GM23338 (cell line): ENCODE measurements at regions not wholly inside any gene's neighbourhood (a gene's known extent, or its start where the extent isn't known, plus 50 kb on each side); places are given as distances from the start of the nearest gene placed in this dataset.

ENCODE experiments used
- ATAC-seq: fragments of 200-7000 bp; cut with Tn5 transposase; 3 replicates; pipeline ENCODE4 v1.9.1; 2020
- DNase-seq: peaks from one replicate; pipeline ENCODE4 v3.0.0-alpha.2; 2015; ENCODE audit warnings: low spot score
- H2AFZ ChIP-seq: fragments of 200-600 bp; sonication (generic); 2 replicates; pipeline ENCODE4 v1.8.0; 2016; ENCODE audit warnings: antibody characterized with exemption, mild to moderate bottlenecking, moderate library complexity
- H3F3A ChIP-seq: fragments of 200-600 bp; sonication (generic); replicated peaks from 2 replicates; pipeline ENCODE4 v1.8.0; 2017; ENCODE audit warnings: antibody characterized with exemption, mixed run types, low read depth
- H3K27ac ChIP-seq: fragments of 200-600 bp; sonication (generic); 2 replicates; pipeline ENCODE4 v1.6.1; 2016; ENCODE audit warnings: low read depth
- H3K27me3 ChIP-seq: fragments of 200-600 bp; sonication (generic); 2 replicates; pipeline ENCODE4 v1.8.0; 2016; ENCODE audit warnings: mild to moderate bottlenecking, mixed run types, moderate library complexity; ENCODE audit not compliant: insufficient read depth
- H3K36me3 ChIP-seq: fragments of 200-600 bp; sonication (generic); 2 replicates; pipeline ENCODE4 v1.8.0; 2016; ENCODE audit warnings: mild to moderate bottlenecking; ENCODE audit not compliant: insufficient read depth
- H3K4me1 ChIP-seq: fragments of 200-600 bp; sonication (generic); 2 replicates; pipeline ENCODE4 v1.8.0; 2016; ENCODE audit warnings: mild to moderate bottlenecking, moderate library complexity; ENCODE audit not compliant: insufficient read depth
- H3K4me2 ChIP-seq: fragments of 200-600 bp; sonication (generic); 2 replicates; pipeline ENCODE4 v1.7.1; 2017; ENCODE audit warnings: mixed run types
- H3K4me3 ChIP-seq: fragments of 200-600 bp; sonication (generic); 2 replicates; pipeline ENCODE4 v1.6.1; 2016; ENCODE audit warnings: mixed run types
- H3K79me2 ChIP-seq: fragments of 200-600 bp; sonication (generic); replicated peaks from 2 replicates; pipeline ENCODE4 v1.8.0; 2017; ENCODE audit warnings: mild to moderate bottlenecking; ENCODE audit not compliant: insufficient read depth
- H3K9me2 ChIP-seq: fragments of 200-600 bp; sonication (generic); 2 replicates; pipeline ENCODE4 v1.8.0; 2017; ENCODE audit not compliant: insufficient read depth
- H4K20me1 ChIP-seq: fragments of 200-600 bp; sonication (generic); replicated peaks from 2 replicates; pipeline ENCODE4 v1.8.0; 2017; ENCODE audit warnings: mild to moderate bottlenecking; ENCODE audit not compliant: insufficient read depth
- H3K27ac Mint-ChIP-seq: 2 replicates; pipeline ENCODE4 v1.8.0; 2020; ENCODE audit warnings: inconsistent platforms, mild to moderate bottlenecking, moderate library complexity, mixed read lengths
- H3K27me3 Mint-ChIP-seq: 3 replicates; pipeline ENCODE4 v1.8.0; 2022; ENCODE audit warnings: low read depth, mild to moderate bottlenecking, moderate library complexity, mixed read lengths, inconsistent platforms; ENCODE audit not compliant: insufficient read depth, poor library complexity
- H3K36me3 Mint-ChIP-seq: 3 replicates; pipeline ENCODE4 v1.8.0; 2021; ENCODE audit warnings: low read depth, mild to moderate bottlenecking, inconsistent platforms, moderate library complexity, mixed read lengths
- H3K4me1 Mint-ChIP-seq: 3 replicates; pipeline ENCODE4 v1.8.0; 2020; ENCODE audit warnings: mild to moderate bottlenecking, inconsistent platforms, mixed read lengths
- H3K4me3 Mint-ChIP-seq: 3 replicates; pipeline ENCODE4 v1.8.0; 2021; ENCODE audit warnings: moderate library complexity, mild to moderate bottlenecking, inconsistent platforms, mixed read lengths
- H3K9me3 Mint-ChIP-seq: 3 replicates; pipeline ENCODE4 v1.8.0; 2020; ENCODE audit warnings: moderate library complexity, mild to moderate bottlenecking, inconsistent platforms, mixed read lengths
- CREB1 ChIP-seq: fragments of 250-450 bp; sonication (Bioruptor Pico); IDR thresholded peaks from 2 replicates; pipeline ENCODE4 v1.5.0; 2020; ENCODE audit warnings: low read depth, mild to moderate bottlenecking, moderate library complexity
- EZH2 ChIP-seq: fragments of 200-600 bp; sonication (generic); IDR thresholded peaks from one replicate; pipeline ENCODE4 v1.8.0; 2017; ENCODE audit warnings: antibody characterized with exemption, mild to moderate bottlenecking, low read depth; ENCODE audit not compliant: unreplicated experiment
- EZH2phosphoT487 ChIP-seq: fragments of 200-600 bp; sonication (generic); IDR thresholded peaks from one replicate; pipeline ENCODE4 v1.8.1; 2018; ENCODE audit warnings: antibody characterized with exemption; ENCODE audit not compliant: unreplicated experiment
- JUNB ChIP-seq: IDR thresholded peaks from one replicate; pipeline ENCODE4 v1.6.1; 2016; ENCODE audit warnings: antibody characterized with exemption; ENCODE audit not compliant: unreplicated experiment
- NANOG ChIP-seq: IDR thresholded peaks from 2 replicates; pipeline ENCODE4 v1.6.1; 2016; ENCODE audit warnings: antibody characterized with exemption, borderline replicate concordance
- POLR2AphosphoS5 ChIP-seq: IDR thresholded peaks from 2 replicates; pipeline ENCODE4 v1.6.1; 2016; ENCODE audit warnings: antibody characterized with exemption, low read depth
- STAT1 ChIP-seq: IDR thresholded peaks from one replicate; pipeline ENCODE4 v1.6.1; 2016; ENCODE audit warnings: antibody characterized with exemption; ENCODE audit not compliant: unreplicated experiment
- ZNF114 ChIP-seq: fragments of 250-450 bp; sonication (Bioruptor Pico); IDR thresholded peaks from 2 replicates; pipeline ENCODE4 v1.5.0; 2020; ENCODE audit warnings: mild to moderate bottlenecking, moderate library complexity
- ZNF331 ChIP-seq: fragments of 250-450 bp; sonication (Bioruptor Pico); IDR thresholded peaks from 2 replicates; pipeline ENCODE4 v1.5.0; 2020; ENCODE audit warnings: low read depth, mild to moderate bottlenecking, moderate library complexity
- TF ChIP-seq, protein P1 (sequence below): IDR thresholded peaks from 2 replicates; pipeline ENCODE4 v1.6.1; 2016; ENCODE audit warnings: antibody characterized with exemption
- TF ChIP-seq, protein P2 (sequence below): IDR thresholded peaks from one replicate; pipeline ENCODE4 v1.6.1; 2018; ENCODE audit warnings: antibody characterized with exemption; ENCODE audit not compliant: unreplicated experiment
- TF ChIP-seq, protein P3 (sequence below), 2 experiments: fragments of 200-600 bp in 1 of 2; sonication (generic) in 1 of 2; conservative IDR thresholded peaks; 2 replicates each; pipeline versions ENCODE4 v1.5.1 to v1.6.1; 2016 to 2017; ENCODE audit warnings: antibody characterized with exemption in 2 of 2, low read depth in 2 of 2, mild to moderate bottlenecking in 2 of 2, moderate library complexity in 1 of 2

DNA sequence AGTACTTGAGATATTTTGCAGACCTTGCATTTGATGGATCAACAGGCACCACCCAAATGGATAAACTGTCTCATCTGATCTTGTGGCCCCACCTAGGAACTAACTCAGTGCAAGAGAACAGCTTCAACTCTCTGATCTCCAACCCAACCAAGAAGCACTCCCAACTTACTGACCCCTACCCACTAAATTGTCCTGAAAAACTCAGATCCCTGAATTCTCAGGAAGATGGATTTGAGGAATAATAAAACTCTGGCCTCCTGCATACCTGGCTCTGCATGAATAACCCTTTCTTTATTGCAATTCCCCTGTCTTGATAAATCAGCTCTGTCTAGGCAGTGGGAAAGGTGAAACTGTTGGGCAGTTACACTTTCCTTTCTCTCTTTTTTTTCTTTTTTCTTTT is 247.9 kb downstream of the ZPLD1 start:
- H3K36me3 ChIP-seq: no peaks in the 10 kb centered on the region
- no peaks in the 10 kb centered on the region for H4K20me1 ChIP-seq
- peaks cover 5% of the 10 kb centered on the region; the same call in 1 of the 2 replicates for H3F3A ChIP-seq
- H3K4me3 ChIP-seq: no peak overlapping the region
- Mint-ChIP-seq H3K4me1 (peaks cover 22% of the 10 kb centered on the region), H3K27me3 (peaks cover 3% of the 10 kb centered on the region), H3K4me3 (no peak overlapping the region), H3K27ac (no peak overlapping the region), H3K36me3 (peaks cover 17% of the 10 kb centered on the region), H3K9me3 (peaks cover 10% of the 10 kb centered on the region)
- no peak overlapping the region for H3K4me2 ChIP-seq
- H3K9me2 ChIP-seq: no peaks in the 10 kb centered on the region; the same call in 1 of the 2 replicates
- H3K27me3 ChIP-seq: no peaks in the 10 kb centered on the region
- H3K79me2 ChIP-seq: no peaks in the 10 kb centered on the region
- ATAC-seq (no peak), DNase-seq (no peak)
- no peak overlapping the region for H2AFZ ChIP-seq
- no peak overlapping the region for H3K27ac ChIP-seq
- TF ChIP-seq, protein P1, sequence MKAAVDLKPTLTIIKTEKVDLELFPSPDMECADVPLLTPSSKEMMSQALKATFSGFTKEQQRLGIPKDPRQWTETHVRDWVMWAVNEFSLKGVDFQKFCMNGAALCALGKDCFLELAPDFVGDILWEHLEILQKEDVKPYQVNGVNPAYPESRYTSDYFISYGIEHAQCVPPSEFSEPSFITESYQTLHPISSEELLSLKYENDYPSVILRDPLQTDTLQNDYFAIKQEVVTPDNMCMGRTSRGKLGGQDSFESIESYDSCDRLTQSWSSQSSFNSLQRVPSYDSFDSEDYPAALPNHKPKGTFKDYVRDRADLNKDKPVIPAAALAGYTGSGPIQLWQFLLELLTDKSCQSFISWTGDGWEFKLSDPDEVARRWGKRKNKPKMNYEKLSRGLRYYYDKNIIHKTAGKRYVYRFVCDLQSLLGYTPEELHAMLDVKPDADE: no peak
- TF ChIP-seq JUNB (no peak), EZH2 (no peak), ZNF114 (CRISPR knock-in tag) (no peak), NANOG (no peak), EZH2phosphoT487 (no peak), POLR2AphosphoS5 (no peak), CREB1 (CRISPR knock-in tag) (no peak), STAT1 (no peak), ZNF331 (CRISPR knock-in tag) (no peak)
- TF ChIP-seq, protein P2, sequence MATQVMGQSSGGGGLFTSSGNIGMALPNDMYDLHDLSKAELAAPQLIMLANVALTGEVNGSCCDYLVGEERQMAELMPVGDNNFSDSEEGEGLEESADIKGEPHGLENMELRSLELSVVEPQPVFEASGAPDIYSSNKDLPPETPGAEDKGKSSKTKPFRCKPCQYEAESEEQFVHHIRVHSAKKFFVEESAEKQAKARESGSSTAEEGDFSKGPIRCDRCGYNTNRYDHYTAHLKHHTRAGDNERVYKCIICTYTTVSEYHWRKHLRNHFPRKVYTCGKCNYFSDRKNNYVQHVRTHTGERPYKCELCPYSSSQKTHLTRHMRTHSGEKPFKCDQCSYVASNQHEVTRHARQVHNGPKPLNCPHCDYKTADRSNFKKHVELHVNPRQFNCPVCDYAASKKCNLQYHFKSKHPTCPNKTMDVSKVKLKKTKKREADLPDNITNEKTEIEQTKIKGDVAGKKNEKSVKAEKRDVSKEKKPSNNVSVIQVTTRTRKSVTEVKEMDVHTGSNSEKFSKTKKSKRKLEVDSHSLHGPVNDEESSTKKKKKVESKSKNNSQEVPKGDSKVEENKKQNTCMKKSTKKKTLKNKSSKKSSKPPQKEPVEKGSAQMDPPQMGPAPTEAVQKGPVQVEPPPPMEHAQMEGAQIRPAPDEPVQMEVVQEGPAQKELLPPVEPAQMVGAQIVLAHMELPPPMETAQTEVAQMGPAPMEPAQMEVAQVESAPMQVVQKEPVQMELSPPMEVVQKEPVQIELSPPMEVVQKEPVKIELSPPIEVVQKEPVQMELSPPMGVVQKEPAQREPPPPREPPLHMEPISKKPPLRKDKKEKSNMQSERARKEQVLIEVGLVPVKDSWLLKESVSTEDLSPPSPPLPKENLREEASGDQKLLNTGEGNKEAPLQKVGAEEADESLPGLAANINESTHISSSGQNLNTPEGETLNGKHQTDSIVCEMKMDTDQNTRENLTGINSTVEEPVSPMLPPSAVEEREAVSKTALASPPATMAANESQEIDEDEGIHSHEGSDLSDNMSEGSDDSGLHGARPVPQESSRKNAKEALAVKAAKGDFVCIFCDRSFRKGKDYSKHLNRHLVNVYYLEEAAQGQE: no peak
- TF ChIP-seq, protein P3, sequence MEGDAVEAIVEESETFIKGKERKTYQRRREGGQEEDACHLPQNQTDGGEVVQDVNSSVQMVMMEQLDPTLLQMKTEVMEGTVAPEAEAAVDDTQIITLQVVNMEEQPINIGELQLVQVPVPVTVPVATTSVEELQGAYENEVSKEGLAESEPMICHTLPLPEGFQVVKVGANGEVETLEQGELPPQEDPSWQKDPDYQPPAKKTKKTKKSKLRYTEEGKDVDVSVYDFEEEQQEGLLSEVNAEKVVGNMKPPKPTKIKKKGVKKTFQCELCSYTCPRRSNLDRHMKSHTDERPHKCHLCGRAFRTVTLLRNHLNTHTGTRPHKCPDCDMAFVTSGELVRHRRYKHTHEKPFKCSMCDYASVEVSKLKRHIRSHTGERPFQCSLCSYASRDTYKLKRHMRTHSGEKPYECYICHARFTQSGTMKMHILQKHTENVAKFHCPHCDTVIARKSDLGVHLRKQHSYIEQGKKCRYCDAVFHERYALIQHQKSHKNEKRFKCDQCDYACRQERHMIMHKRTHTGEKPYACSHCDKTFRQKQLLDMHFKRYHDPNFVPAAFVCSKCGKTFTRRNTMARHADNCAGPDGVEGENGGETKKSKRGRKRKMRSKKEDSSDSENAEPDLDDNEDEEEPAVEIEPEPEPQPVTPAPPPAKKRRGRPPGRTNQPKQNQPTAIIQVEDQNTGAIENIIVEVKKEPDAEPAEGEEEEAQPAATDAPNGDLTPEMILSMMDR (conservative IDR thresholded peaks at IDR 0.05; ENCODE audit: low read depth in 2 of 2): no peak
- peaks cover 28% of the 10 kb centered on the region for H3K4me1 ChIP-seq
